Astrocyte (in vitro differentiated cells and primary cell): ENCODE measurements at regions not wholly inside any gene's neighbourhood (a gene's known extent, or its start where the extent isn't known, plus 50 kb on each side); places are given as distances from the start of the nearest gene placed in this dataset.

Source experiments
- EZH2 ChIP-seq: IDR thresholded peaks from 2 replicates; pipeline ENCODE4 v1.6.1; 2012; ENCODE audit warnings: mild to moderate bottlenecking, low read length, inconsistent platforms; ENCODE audit not compliant: insufficient read depth
- TF ChIP-seq, protein P1 (sequence below): IDR thresholded peaks from 2 replicates; pipeline ENCODE4 v1.5.1; 2011; ENCODE audit warnings: low read depth, mild to moderate bottlenecking, inconsistent platforms, low read length, moderate library complexity; ENCODE audit not compliant: insufficient read depth

DNA sequence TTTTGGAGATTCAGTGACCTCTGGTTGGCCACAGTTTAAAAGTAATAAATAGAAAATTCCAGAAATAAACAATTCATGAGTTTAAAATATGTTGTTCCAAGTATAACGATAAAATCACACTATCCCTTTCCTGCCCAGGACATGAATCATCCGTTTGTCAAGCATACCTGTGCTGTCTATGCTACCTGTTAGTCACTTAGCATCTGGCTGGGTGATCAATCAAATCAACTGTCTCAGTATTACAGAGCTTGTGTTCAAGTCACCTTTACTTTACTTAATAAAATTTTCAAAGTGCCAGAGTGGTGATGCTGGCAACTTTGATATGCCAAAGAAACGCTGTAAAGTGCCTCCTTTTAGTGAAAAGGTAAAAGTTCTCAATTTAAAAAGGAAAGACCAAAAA is 979.5 kb upstream of the NDST4 start:
- TF ChIP-seq, protein P1, sequence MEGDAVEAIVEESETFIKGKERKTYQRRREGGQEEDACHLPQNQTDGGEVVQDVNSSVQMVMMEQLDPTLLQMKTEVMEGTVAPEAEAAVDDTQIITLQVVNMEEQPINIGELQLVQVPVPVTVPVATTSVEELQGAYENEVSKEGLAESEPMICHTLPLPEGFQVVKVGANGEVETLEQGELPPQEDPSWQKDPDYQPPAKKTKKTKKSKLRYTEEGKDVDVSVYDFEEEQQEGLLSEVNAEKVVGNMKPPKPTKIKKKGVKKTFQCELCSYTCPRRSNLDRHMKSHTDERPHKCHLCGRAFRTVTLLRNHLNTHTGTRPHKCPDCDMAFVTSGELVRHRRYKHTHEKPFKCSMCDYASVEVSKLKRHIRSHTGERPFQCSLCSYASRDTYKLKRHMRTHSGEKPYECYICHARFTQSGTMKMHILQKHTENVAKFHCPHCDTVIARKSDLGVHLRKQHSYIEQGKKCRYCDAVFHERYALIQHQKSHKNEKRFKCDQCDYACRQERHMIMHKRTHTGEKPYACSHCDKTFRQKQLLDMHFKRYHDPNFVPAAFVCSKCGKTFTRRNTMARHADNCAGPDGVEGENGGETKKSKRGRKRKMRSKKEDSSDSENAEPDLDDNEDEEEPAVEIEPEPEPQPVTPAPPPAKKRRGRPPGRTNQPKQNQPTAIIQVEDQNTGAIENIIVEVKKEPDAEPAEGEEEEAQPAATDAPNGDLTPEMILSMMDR: no peak
- no peak for TF ChIP-seq EZH2
